ENCODE measurements at regions not wholly inside any gene's neighbourhood (a gene's known extent, or its start where the extent isn't known, plus 50 kb on each side); places are given as distances from the start of the nearest gene placed in this dataset.

GRCh38 chr15:77854980-77855379 lies 222.3 kb upstream of the LINGO1 start:
- DNase-seq (no peak), ATAC-seq (no peak)

GRCh38 chr15:77853910-77854309 lies 221.2 kb upstream of the LINGO1 start:
- intact Hi-C loops (cut with DNase I, micrococcal nuclease), result no loop called here
- no peak for DNase-seq
- no peak for ATAC-seq

More at GRCh38 chr15:77854980-77855379, 222.3 kb upstream of the LINGO1 start:
- intact Hi-C loops (cut with DNase I, micrococcal nuclease), result no loop called here

DNA sequence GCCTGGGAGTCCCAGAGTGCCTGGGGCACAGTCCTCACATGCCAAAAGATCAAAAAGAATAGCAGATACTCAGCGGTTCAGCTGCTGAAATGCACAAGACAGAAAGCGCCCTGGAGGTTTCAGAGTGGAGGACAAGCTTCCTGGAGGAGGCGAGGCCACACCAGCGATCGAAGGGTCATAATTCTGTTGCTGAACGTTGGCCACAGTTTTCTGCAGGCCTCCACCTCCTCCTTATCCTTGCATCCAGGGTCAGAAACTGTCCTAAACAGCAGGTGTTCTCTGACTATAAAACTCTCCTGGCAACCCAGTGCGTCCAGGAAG lies 220.3 kb upstream of the LINGO1 start:
- ATAC-seq, result peak; percentile 84
- peak; percentile 51 to 55 for DNase-seq
- intact Hi-C loops (cut with DNase I, micrococcal nuclease), result no loop called here

DNA sequence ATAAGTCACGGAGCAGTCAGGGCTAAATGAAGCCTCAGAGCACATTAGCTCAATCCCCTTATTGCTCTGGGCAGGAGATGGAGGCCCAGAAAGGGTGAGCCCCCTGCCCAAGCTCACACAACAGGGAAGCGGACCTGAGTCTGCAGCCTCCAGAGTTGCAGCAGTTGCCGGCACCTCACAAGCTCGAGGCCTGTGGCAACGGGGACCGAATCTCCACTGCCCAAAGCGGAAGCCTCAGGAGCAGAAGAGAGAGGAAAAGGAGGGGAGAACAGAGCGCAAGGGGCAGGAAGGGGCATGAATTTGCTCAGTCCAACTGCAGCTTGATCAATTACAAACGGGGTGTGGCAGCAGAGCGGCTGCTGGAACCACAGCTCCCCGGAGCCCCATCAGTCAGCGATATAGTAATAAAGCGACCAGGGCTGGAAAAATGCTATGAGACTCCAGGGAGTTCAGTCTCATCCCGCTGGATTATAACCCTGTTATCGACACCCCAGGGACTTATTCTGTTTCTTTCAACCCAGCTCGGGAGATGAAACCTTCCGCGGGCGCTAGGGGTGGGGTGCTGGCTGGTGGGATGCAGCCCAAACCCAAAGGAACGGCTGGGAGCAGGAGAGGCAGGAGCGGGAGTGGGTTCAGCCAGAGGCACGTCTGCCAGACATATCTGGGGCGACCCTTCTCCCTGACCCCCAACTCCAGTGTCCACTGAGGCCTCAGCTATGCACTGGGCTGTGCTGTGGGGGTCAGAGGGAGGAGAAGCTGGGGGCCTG lies 219.7 kb upstream of the LINGO1 start:
- no peak for DNase-seq
- intact Hi-C loops (cut with DNase I, micrococcal nuclease), result no loop called here

DNA sequence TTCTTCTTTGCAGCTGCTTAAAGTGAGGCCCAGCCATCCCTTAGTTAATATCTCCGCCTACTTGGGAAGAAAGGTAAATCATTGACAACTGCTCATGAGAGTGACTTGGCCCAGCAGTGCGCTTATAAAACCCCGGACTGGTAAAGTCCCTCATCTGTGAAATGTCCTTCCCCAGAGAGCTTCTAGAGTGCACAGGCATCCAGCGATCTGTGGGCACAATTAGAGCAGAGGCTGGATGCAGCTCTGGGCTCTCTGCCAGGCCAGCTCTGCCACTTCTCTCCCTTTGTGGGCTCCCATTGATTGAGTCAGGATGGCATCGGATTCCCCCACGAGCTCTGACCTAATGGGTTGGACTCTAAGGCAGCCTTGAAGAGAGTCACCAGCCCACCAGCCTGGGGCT lies 219.0 kb upstream of the LINGO1 start:
- ATAC-seq (peak; percentile 78), DNase-seq (peak in 1 of 2 donors; percentile 41)
- intact Hi-C loops (cut with DNase I, micrococcal nuclease), result no loop called here

More for the DNA sequence above, 219.7 kb upstream of the LINGO1 start:
- peak; percentile 64 for ATAC-seq

- DNase-seq (no peak), ATAC-seq (no peak)
- intact Hi-C loops (cut with DNase I, micrococcal nuclease), result no loop called here
These were observed 218.4 kb upstream of the LINGO1 start for GRCh38 chr15:77851086-77851485.

GRCh38 chr15:77846986-77847385 lies 214.3 kb upstream of the LINGO1 start:
- intact Hi-C loops (cut with DNase I, micrococcal nuclease), result no loop called here
- no peak for ATAC-seq
- DNase-seq, result no peak

- DNase-seq (no peak), ATAC-seq (no peak)
- intact Hi-C loops (cut with DNase I, micrococcal nuclease), result no loop called here
These were observed 213.6 kb upstream of the LINGO1 start for GRCh38 chr15:77846360-77846759.

DNA sequence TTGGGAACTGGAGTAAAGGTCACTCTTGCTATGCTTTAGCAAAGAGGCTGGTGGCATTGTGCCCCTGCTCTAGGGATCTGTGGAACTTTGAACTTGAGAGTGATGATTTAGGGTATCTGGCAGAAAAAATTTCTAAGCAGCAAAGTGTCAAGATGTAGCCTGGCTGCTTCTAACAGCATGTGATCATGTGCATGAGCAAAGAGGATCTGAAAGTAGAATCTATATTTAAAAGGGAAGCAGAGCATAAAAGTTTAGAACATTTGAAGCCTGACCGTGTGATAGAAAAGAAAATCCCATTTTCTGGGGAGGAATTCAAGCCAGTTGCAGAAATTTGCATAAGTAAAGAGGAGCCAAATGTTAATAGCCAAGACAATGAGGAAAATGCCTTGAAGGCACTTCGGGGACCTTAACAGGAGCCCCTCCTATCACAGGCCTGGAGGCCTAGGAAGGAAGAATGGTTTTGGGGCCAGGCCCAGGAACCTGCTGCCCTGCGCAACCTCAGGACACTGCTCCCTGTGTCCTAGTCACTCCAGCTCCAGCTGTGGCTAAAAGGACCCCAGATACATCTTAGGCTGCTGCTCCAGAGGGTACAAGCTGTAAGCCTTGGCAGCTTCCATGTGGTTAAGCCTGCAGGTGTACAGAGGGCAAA lies 212.2 kb upstream of the LINGO1 start:
- no peak for ATAC-seq
- intact Hi-C loops (cut with DNase I, micrococcal nuclease), result no loop called here
- DNase-seq, result no peak

DNA sequence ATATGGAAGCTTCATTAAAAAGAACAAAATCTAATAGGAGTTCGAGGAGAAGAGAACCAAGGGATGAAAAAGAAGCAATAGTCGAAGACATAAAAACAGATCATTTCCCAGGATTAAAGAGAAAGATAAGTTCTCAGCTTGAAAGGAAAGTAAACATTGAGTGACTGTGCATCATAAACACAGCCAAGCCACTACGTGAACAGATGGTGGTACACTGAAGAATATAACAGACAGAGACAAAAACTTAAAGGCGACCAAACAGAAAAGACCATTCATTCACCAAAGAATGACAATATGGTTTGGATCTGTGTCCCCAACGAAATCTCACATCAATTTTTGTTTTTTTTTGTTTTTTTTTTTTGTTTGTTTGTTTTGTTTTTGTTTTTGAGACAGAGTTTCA lies 210.8 kb upstream of the LINGO1 start:
- ATAC-seq (no peak), DNase-seq (no peak)
- intact Hi-C loops (cut with DNase I, micrococcal nuclease), result no loop called here

DNA sequence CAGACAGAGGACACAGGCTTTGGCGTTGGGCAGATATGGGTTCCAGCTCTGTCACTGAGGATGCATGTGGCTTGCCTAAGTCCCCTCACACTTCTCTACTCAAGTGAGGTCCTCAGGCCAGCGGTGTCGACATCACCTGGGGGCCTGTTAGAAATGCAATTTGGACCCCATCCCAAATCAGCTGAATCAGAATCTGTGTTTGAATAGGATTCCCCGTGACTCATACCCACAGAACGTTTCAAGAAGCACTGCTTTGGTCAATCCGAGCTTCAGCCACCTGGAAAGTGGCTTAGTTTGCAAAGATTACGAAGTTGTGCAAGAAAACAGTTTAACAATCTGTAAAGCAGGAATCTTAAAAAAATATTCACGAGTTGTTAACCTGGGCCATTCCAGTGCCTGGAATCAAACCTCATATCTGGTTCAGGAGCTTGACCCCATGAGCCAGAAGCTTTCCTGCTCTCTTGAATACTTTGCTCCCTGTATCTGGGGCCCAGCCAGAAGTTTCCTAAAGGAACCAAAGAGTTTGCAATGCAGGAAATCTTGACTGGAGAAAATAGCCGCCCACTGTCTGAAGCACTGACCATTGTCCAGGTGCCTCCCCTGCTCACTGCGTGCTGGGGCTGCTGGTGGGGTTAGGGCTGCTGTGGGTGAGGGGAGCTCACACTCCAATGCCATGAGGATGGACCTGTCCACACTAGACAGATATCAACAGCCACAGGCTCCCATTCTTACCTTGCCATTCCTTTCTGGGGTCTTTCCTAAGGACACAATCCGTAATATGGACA lies 208.5 kb upstream of the LINGO1 start:
- ATAC-seq, result no peak
- intact Hi-C loops (cut with DNase I, micrococcal nuclease), result no loop called here
- DNase-seq, result no peak

GRCh38 chr15:77839970-77840905 lies 207.5 kb upstream of the LINGO1 start:
- DNase-seq (no peak), ATAC-seq (no peak)
- intact Hi-C loops (cut with DNase I, micrococcal nuclease), result no loop called here

- intact Hi-C loops (cut with DNase I, micrococcal nuclease), result no loop called here
- no peak for ATAC-seq
- DNase-seq, result no peak
These were observed 206.7 kb upstream of the LINGO1 start for GRCh38 chr15:77839456-77839855.

- no peak for ATAC-seq
- DNase-seq, result no peak
- intact Hi-C loops (cut with DNase I, micrococcal nuclease), result no loop called here
These were observed 205.9 kb upstream of the LINGO1 start for GRCh38 chr15:77838595-77838994.

DNA sequence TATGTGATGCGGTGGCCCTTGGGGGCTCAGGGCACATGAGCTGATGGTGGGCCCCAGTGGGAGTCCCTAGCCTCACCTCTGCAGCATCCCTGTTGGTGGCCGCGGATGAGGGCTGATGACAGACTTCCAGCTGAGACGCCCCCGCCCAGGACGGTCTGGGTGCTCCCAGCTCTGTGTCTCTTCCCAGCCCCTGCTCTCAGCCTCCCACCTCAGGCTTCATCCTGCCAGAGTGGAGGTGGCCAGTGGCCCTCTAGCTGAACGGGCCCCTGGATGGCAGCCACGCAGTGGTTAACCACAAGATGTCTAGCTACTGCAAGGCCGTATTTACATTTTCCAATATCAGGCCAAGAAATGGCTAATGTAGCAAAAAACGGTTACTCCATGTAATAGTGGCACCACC lies 205.3 kb upstream of the LINGO1 start:
- no peak for DNase-seq
- ATAC-seq, result no peak
- intact Hi-C loops (cut with DNase I, micrococcal nuclease), result no loop called here

- DNase-seq (no peak), ATAC-seq (no peak)
- intact Hi-C loops (cut with DNase I, micrococcal nuclease), result no loop called here
These were observed 204.9 kb upstream of the LINGO1 start for GRCh38 chr15:77837649-77838025.

DNA sequence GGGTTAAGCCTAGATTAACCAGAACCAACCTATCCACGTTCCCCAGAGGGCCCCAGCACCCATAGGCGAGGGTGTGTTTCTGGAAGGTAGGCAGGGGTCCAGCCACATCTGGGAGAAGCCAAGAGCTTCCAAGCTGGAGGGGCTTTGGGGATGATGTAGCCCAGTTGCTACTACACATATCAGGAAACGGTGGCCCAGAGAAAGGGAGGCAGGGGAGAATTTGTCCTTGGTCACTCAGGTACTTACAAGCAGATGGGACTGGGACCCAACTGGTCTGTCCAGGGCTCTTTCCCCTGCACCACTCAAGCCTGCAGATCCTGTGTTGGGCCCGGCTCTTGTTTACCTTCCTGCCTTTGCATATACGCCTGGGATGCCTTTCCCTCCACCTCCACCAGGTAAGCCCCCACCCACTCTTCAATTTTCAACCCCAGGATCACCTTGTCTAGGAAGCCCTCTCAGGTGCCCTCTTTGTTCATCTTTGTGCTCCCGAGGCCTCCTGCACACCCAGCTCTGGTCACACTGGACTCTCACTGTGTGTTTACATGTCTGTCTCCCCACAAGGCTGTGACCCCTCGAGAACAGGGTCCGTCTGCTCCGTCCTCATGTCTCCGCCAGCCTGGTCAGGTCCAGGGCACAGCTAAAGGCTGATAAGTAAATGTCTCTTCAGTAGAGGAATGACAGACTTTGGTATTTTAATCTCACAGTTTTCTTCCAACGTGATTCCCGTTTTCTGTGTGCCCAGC lies 204.4 kb upstream of the LINGO1 start:
- intact Hi-C loops (cut with DNase I, micrococcal nuclease), result no loop called here
- DNase-seq (no peak), ATAC-seq (no peak)

DNA sequence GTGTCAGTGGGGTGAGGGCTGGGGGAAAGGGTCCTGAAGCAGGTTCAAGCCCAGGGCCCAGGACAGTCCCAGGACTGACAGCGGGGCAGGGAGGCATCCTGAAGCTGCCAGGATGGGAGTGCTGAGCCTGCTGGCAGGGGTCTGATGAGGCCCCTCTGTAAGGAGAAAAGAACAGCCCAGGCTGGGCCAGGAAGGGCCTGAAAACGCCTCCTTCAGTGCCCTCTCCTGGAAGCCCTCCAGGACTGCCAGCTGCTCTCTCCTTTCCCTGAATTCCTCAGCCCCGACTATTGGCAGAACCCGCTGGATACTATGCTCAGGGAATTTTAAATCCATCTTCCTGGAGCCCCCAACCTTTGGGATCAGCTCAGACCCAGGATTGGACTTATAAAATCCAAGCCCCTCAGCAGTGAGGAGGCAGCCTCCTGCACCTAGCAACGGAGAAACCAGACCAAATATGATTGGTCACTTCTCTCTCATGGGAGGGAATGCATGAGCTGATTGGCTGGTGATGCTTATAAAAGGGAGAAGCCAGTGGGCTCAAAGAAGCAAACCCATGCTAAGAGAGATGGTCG lies 203.5 kb upstream of the LINGO1 start:
- ATAC-seq (no peak), DNase-seq (no peak)
- intact Hi-C loops (cut with DNase I, micrococcal nuclease), result no loop called here
